ENCODE measurements at regions not wholly inside any gene's neighbourhood (a gene's known extent, or its start where the extent isn't known, plus 50 kb on each side); places are given as distances from the start of the nearest gene placed in this dataset.

DNA sequence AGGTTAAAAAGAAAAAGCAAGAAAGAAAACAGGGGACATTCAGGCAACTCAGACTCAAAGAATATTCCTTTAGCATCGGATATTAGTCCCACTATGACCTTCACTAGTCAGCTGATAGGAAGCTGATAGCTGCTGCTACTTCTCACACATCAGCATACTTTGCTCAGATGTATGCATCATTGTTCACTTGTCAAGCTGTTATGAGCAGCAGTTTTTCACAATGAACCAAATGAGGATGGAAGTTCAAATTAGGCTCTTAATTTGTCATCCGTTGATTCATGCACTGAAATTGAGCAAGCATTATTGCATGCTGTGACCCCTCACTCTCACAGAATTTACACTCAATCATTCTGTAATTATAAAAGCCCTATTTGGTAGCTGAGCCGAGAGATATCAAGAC, 257.7 kb downstream of the SNX13 start:
- TF ChIP-seq, protein P1, sequence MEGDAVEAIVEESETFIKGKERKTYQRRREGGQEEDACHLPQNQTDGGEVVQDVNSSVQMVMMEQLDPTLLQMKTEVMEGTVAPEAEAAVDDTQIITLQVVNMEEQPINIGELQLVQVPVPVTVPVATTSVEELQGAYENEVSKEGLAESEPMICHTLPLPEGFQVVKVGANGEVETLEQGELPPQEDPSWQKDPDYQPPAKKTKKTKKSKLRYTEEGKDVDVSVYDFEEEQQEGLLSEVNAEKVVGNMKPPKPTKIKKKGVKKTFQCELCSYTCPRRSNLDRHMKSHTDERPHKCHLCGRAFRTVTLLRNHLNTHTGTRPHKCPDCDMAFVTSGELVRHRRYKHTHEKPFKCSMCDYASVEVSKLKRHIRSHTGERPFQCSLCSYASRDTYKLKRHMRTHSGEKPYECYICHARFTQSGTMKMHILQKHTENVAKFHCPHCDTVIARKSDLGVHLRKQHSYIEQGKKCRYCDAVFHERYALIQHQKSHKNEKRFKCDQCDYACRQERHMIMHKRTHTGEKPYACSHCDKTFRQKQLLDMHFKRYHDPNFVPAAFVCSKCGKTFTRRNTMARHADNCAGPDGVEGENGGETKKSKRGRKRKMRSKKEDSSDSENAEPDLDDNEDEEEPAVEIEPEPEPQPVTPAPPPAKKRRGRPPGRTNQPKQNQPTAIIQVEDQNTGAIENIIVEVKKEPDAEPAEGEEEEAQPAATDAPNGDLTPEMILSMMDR (IDR thresholded peaks at IDR 0.05; ENCODE audit: insufficient read depth, low read length, poor library complexity, severe bottlenecking): no peak
- DNase-seq (ENCODE audit: extremely low read depth, insufficient read length): no peak
- H3K27me3 ChIP-seq (replicated peaks; ENCODE audit: control insufficient read depth, insufficient read depth, low read length): no peaks in the 10 kb centered on the region
- H3K36me3 ChIP-seq (ENCODE audit: control insufficient read depth, insufficient read depth, low read length): no peaks in the 10 kb centered on the region
- no peak overlapping the region for H3K4me3 ChIP-seq (replicated peaks; ENCODE audit: low read depth, low read length)

DNA sequence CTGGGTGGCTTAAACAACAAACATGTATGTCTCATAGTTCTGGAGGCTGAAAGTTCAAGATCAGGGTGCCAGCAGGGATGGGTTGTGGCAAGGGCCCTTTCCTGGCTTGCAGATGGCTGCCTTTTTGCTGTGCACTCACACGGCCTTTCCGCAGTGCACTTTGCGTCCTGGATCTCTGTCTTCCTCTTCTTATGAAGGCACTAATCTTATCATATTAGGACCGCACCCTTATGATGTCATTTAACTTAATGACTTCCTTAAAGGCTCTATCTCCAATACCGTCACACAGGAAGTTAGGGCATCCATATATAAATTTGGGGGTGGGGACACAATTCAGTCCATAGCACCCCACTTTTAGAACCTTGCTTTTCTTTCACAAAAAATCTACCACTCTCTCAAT, 255.2 kb downstream of the SNX13 start:
- no peaks in the 10 kb centered on the region for H3K27me3 ChIP-seq (replicated peaks; ENCODE audit: control insufficient read depth, insufficient read depth, low read length)
- H3K36me3 ChIP-seq (ENCODE audit: control insufficient read depth, insufficient read depth, low read length): no peaks in the 10 kb centered on the region
- TF ChIP-seq, protein P1 (IDR thresholded peaks at IDR 0.05; ENCODE audit: insufficient read depth, low read length, poor library complexity, severe bottlenecking): no peak
- no peak overlapping the region for H3K4me3 ChIP-seq (replicated peaks; ENCODE audit: low read depth, low read length)
- no peak for DNase-seq (ENCODE audit: extremely low read depth, insufficient read length)

DNA sequence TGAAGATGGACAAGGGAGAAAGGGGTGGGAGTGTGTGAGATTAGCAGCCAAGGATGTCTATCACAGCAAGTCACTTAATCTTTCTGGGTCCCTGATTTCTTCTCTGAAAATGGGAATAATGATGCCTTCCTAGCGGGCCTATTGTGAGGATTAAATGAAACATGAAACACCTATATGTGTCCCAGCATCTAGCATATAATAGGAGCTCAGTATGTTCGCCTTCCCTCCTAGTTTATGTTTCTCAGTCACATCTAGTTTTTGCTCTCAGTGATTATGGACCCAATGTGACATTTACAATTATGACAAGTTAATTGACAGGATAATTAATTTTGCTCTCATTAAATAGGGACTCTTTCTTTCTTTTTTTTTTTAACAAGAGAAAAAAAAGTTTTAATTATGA, 252.9 kb downstream of the SNX13 start:
- no peaks in the 10 kb centered on the region for H3K36me3 ChIP-seq (ENCODE audit: control insufficient read depth, insufficient read depth, low read length)
- no peaks in the 10 kb centered on the region for H3K27me3 ChIP-seq (replicated peaks; ENCODE audit: control insufficient read depth, insufficient read depth, low read length)
- TF ChIP-seq, protein P1 (IDR thresholded peaks at IDR 0.05; ENCODE audit: insufficient read depth, low read length, poor library complexity, severe bottlenecking): no peak
- H3K4me3 ChIP-seq (replicated peaks; ENCODE audit: low read depth, low read length): no peak overlapping the region
- DNase-seq (ENCODE audit: extremely low read depth, insufficient read length): no peak

- no peaks in the 10 kb centered on the region for H3K27me3 ChIP-seq (replicated peaks; ENCODE audit: control insufficient read depth, insufficient read depth, low read length)
- no peak for DNase-seq (ENCODE audit: extremely low read depth, insufficient read length)
- H3K4me3 ChIP-seq (replicated peaks; ENCODE audit: low read depth, low read length): no peak overlapping the region
- TF ChIP-seq, protein P1 (IDR thresholded peaks at IDR 0.05; ENCODE audit: insufficient read depth, low read length, poor library complexity, severe bottlenecking): no peak
- no peaks in the 10 kb centered on the region for H3K36me3 ChIP-seq (ENCODE audit: control insufficient read depth, insufficient read depth, low read length)
Measured at GRCh38 chr7:17689361-17689902, 250.9 kb downstream of the SNX13 start.

- H3K36me3 ChIP-seq (ENCODE audit: control insufficient read depth, insufficient read depth, low read length): no peaks in the 10 kb centered on the region
- no peaks in the 10 kb centered on the region for H3K27me3 ChIP-seq (replicated peaks; ENCODE audit: control insufficient read depth, insufficient read depth, low read length)
- TF ChIP-seq, protein P1 (IDR thresholded peaks at IDR 0.05; ENCODE audit: insufficient read depth, low read length, poor library complexity, severe bottlenecking): no peak
- DNase-seq (ENCODE audit: extremely low read depth, insufficient read length): no peak
- no peak overlapping the region for H3K4me3 ChIP-seq (replicated peaks; ENCODE audit: low read depth, low read length)
Measured at GRCh38 chr7:17690030-17690429, 250.3 kb downstream of the SNX13 start.

DNA sequence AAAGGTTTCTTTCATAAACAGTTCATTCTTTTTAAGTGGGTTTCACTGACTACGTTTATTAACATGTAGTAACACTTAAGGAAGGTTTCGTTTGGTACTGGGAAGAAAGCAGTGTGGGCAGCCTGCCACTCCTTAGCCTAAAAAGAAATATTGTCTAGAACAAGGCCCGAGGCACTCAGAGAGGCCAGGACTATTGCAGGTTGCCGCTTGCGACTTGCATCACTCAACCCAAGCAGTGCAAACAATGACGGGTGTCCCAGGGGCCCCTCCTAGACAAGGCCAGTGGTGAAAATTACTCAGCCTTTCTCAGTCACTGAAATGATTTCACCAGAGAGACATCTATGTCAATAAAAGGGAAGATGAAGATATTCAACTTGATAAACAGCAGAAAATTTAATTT, 243.9 kb downstream of the SNX13 start:
- DNase-seq (ENCODE audit: extremely low read depth, insufficient read length): no peak
- no peaks in the 10 kb centered on the region; the same call in 1 of the 2 replicates for H3K27me3 ChIP-seq (replicated peaks; ENCODE audit: control insufficient read depth, insufficient read depth, low read length)
- H3K36me3 ChIP-seq (ENCODE audit: control insufficient read depth, insufficient read depth, low read length): no peaks in the 10 kb centered on the region
- TF ChIP-seq, protein P1 (IDR thresholded peaks at IDR 0.05; ENCODE audit: insufficient read depth, low read length, poor library complexity, severe bottlenecking): no peak
- H3K4me3 ChIP-seq (replicated peaks; ENCODE audit: low read depth, low read length): no peak overlapping the region

Data from GM06990 (cell line).